Chondrocyte (in vitro differentiated cells): ENCODE measurements at regions not wholly inside any gene's neighbourhood (a gene's known extent, or its start where the extent isn't known, plus 50 kb on each side); places are given as distances from the start of the nearest gene placed in this dataset.

Experiments used
- DNase-seq: peaks from one replicate; pipeline ENCODE4 v3.0.0; 2021; ENCODE audit warnings: mixed read lengths, low spot score
- H3K27ac Mint-ChIP-seq: one replicate; pipeline ENCODE4 v1.8.0; 2021; ENCODE audit warnings: mild to moderate bottlenecking, moderate library complexity, mixed read lengths; ENCODE audit not compliant: unreplicated experiment
- H3K27me3 Mint-ChIP-seq: 2 replicates; pipeline ENCODE4 v1.8.0; 2021; ENCODE audit warnings: low read depth, mixed read lengths
- H3K36me3 Mint-ChIP-seq: 2 replicates; pipeline ENCODE4 v1.8.0; 2021; ENCODE audit warnings: low read depth, mixed read lengths
- H3K4me1 Mint-ChIP-seq: 2 replicates; pipeline ENCODE4 v1.8.0; 2021; ENCODE audit warnings: low read depth, mild to moderate bottlenecking, mixed read lengths
- H3K4me3 Mint-ChIP-seq: one replicate; pipeline ENCODE4 v1.8.0; 2021; ENCODE audit warnings: mild to moderate bottlenecking, moderate library complexity, mixed read lengths; ENCODE audit not compliant: unreplicated experiment
- H3K9me3 Mint-ChIP-seq: 2 replicates; pipeline ENCODE4 v1.8.0; 2021; ENCODE audit warnings: low read depth, mixed read lengths
- CTCF ChIP-seq: fragments of 200-600 bp; sonication (generic); IDR thresholded peaks from 2 replicates; pipeline ENCODE4 v1.5.0; 2021; ENCODE audit warnings: antibody characterized with exemption, mild to moderate bottlenecking, moderate library complexity

GRCh38 chr4:45841791-45842190 lies 282.1 kb downstream of the GABRG1 start:
- no peaks in the 10 kb centered on the region for H3K9me3 Mint-ChIP-seq
- no peaks in the 10 kb centered on the region for H3K27me3 Mint-ChIP-seq
- no peak overlapping the region for H3K4me3 Mint-ChIP-seq
- DNase-seq: no peak
- H3K4me1 Mint-ChIP-seq: no peaks in the 10 kb centered on the region
- no peak for TF ChIP-seq CTCF
- H3K36me3 Mint-ChIP-seq: no peaks in the 10 kb centered on the region
- H3K27ac Mint-ChIP-seq: no peak overlapping the region

- H3K4me3 Mint-ChIP-seq: no peak overlapping the region
- DNase-seq: no peak
- no peak for TF ChIP-seq CTCF
- H3K36me3 Mint-ChIP-seq: no peaks in the 10 kb centered on the region
- no peaks in the 10 kb centered on the region for H3K4me1 Mint-ChIP-seq
- no peaks in the 10 kb centered on the region for H3K27me3 Mint-ChIP-seq
- no peak overlapping the region for H3K27ac Mint-ChIP-seq
- H3K9me3 Mint-ChIP-seq: peaks cover 27% of the 10 kb centered on the region
Observed at GRCh38 chr4:45831692-45832091, 292.2 kb downstream of the GABRG1 start.

GRCh38 chr4:45803994-45804393 lies 319.9 kb downstream of the GABRG1 start:
- no peaks in the 10 kb centered on the region for H3K4me1 Mint-ChIP-seq
- no peak overlapping the region for H3K4me3 Mint-ChIP-seq
- no peak for DNase-seq
- TF ChIP-seq CTCF: no peak
- H3K36me3 Mint-ChIP-seq: no peaks in the 10 kb centered on the region
- no peaks in the 10 kb centered on the region for H3K27me3 Mint-ChIP-seq
- no peak overlapping the region for H3K27ac Mint-ChIP-seq
- peaks cover 11% of the 10 kb centered on the region for H3K9me3 Mint-ChIP-seq

- H3K9me3 Mint-ChIP-seq: peaks cover 8% of the 10 kb centered on the region
Observed at GRCh38 chr4:45795135-45795534, 328.7 kb downstream of the GABRG1 start.

GRCh38 chr4:45778514-45778913 lies 345.3 kb downstream of the GABRG1 start:
- Mint-ChIP-seq H3K4me1 (no peaks in the 10 kb centered on the region), H3K27me3 (no peaks in the 10 kb centered on the region), H3K9me3 (peaks cover 10% of the 10 kb centered on the region), H3K4me3 (no peak overlapping the region), H3K36me3 (no peaks in the 10 kb centered on the region), H3K27ac (no peak overlapping the region)
- TF ChIP-seq CTCF: no peak
- DNase-seq: no peak

More at GRCh38 chr4:45795135-45795534, 328.7 kb downstream of the GABRG1 start:
- DNase-seq: no peak
- no peak overlapping the region for H3K4me3 Mint-ChIP-seq
- H3K36me3 Mint-ChIP-seq: no peaks in the 10 kb centered on the region
- no peak overlapping the region for H3K27ac Mint-ChIP-seq
- no peak for TF ChIP-seq CTCF
- peaks cover 3% of the 10 kb centered on the region for H3K27me3 Mint-ChIP-seq
- no peaks in the 10 kb centered on the region for H3K4me1 Mint-ChIP-seq
